Lower lobe of right lung (tissue), 2 donors: ENCODE measurements at regions not wholly inside any gene's neighbourhood (a gene's known extent, or its start where the extent isn't known, plus 50 kb on each side); places are given as distances from the start of the nearest gene placed in this dataset.

Source experiments
- ATAC-seq, 2 donors: fragments of 200-7000 bp; cut with Tn5 transposase; one replicate each; pipeline ENCODE4 v1.9.1; 2020 to 2022; ENCODE audit warnings: mild to moderate bottlenecking in 2 of 2, moderate library complexity in 2 of 2
- DNase-seq: peaks from one replicate; pipeline ENCODE4 v3.0.0-alpha.2; 2020
- H3K27ac ChIP-seq: fragments of 200-600 bp; one replicate; pipeline ENCODE4 v1.8.0; 2022
- H3K27me3 ChIP-seq: fragments of 200-600 bp; one replicate; pipeline ENCODE4 v1.8.0; 2022; ENCODE audit warnings: low read depth
- H3K36me3 ChIP-seq: fragments of 200-600 bp; one replicate; pipeline ENCODE4 v1.8.0; 2022; ENCODE audit warnings: mild to moderate bottlenecking
- H3K4me1 ChIP-seq: fragments of 200-600 bp; one replicate; pipeline ENCODE4 v1.8.0; 2022
- H3K4me3 ChIP-seq: fragments of 200-600 bp; one replicate; pipeline ENCODE4 v1.8.0; 2022; ENCODE audit warnings: mild to moderate bottlenecking
- H3K9me3 ChIP-seq: fragments of 200-600 bp; one replicate; pipeline ENCODE4 v1.8.0; 2022
- CTCF ChIP-seq: fragments of 200-600 bp; IDR thresholded peaks from one replicate; pipeline ENCODE4 v1.8.0; 2022; ENCODE audit warnings: antibody characterized with exemption, mild to moderate bottlenecking
- intact Hi-C: fragments of 100-400 bp; cut with DNase I; formaldehyde crosslinking; loops from one replicate; pipeline ENCODE4 v1.11.0; 2022
- donor health status: DM: no; HTN: yes; CAD: no; lungs with severe emphysema.

GRCh38 chr4:24212642-24213041, 322.8 kb upstream of the PPARGC1A start:
- TF ChIP-seq CTCF, result no peak
- Histone ChIP-seq H3K4me3 (no peak overlapping the region), H3K9me3 (no peaks in the 10 kb centered on the region), H3K27me3 (no peaks in the 10 kb centered on the region), H3K27ac (no peak overlapping the region), H3K36me3 (no peaks in the 10 kb centered on the region), H3K4me1 (peaks cover 10% of the 10 kb centered on the region)
- DNase-seq (no peak), ATAC-seq (no peak)
- intact Hi-C loops, result no loop called here

- no peaks in the 10 kb centered on the region for H3K27me3 ChIP-seq
- no peak for DNase-seq
- no peaks in the 10 kb centered on the region for H3K9me3 ChIP-seq
- no peak for TF ChIP-seq CTCF
- H3K36me3 ChIP-seq, result no peaks in the 10 kb centered on the region
- H3K4me1 ChIP-seq, result peaks cover 10% of the 10 kb centered on the region
- no peak overlapping the region for H3K4me3 ChIP-seq
- no peak for ATAC-seq
- intact Hi-C loops, result no loop called here
- H3K27ac ChIP-seq, result no peak overlapping the region
These were observed 322.0 kb upstream of the PPARGC1A start for GRCh38 chr4:24211856-24212255.

GRCh38 chr4:24210332-24210902, 320.6 kb upstream of the PPARGC1A start:
- Histone ChIP-seq H3K4me3 (peak overlapping the region; percentile 27), H3K4me1 (peaks cover 10% of the 10 kb centered on the region)
- no peak for TF ChIP-seq CTCF

GRCh38 chr4:24209906-24210305, 320.1 kb upstream of the PPARGC1A start:
- intact Hi-C loops, result no loop called here
- no peak for DNase-seq
- H3K27ac ChIP-seq, result no peak overlapping the region
- no peaks in the 10 kb centered on the region for H3K27me3 ChIP-seq
- no peak for TF ChIP-seq CTCF
- no peaks in the 10 kb centered on the region for H3K9me3 ChIP-seq
- H3K4me3 ChIP-seq, result no peak overlapping the region
- H3K4me1 ChIP-seq, result peaks cover 10% of the 10 kb centered on the region
- peak in 1 of 2 donors; percentile 36 for ATAC-seq
- H3K36me3 ChIP-seq, result no peaks in the 10 kb centered on the region

More at GRCh38 chr4:24210332-24210902, 320.6 kb upstream of the PPARGC1A start:
- intact Hi-C loops, result no loop called here
- Histone ChIP-seq H3K27me3 (no peaks in the 10 kb centered on the region), H3K9me3 (no peaks in the 10 kb centered on the region), H3K36me3 (no peaks in the 10 kb centered on the region), H3K27ac (peak overlapping the region; percentile 53)
- peak; percentile 93 to 96 for ATAC-seq
- DNase-seq, result peak; percentile 60

- Histone ChIP-seq H3K27me3 (no peaks in the 10 kb centered on the region), H3K4me1 (peaks cover 10% of the 10 kb centered on the region), H3K9me3 (no peaks in the 10 kb centered on the region), H3K36me3 (no peaks in the 10 kb centered on the region), H3K4me3 (no peak overlapping the region), H3K27ac (no peak overlapping the region)
- intact Hi-C loops, result no loop called here
- TF ChIP-seq CTCF, result no peak
- DNase-seq (no peak), ATAC-seq (no peak)
These were observed 319.3 kb upstream of the PPARGC1A start for GRCh38 chr4:24209131-24209530.
